Liver (tissue), 1 donor: ENCODE measurements at regions not wholly inside any gene's neighbourhood (a gene's known extent, or its start where the extent isn't known, plus 50 kb on each side); places are given as distances from the start of the nearest gene placed in this dataset. TPM values are rescaled to one million over a fixed set of nuclear protein-coding genes. Genes with fewer than 3 reads are reported as not detected.

ENCODE experiments used
- small RNA-seq: library from RNA; depleted of rRNA; stranded (forward); fragments of <200 nt; gene quantifications from one replicate; pipeline ENCODE3, GENCODE V24; 2014

Small RNA genes lying in the stretch of these regions (small RNA-seq; reads per million reads assigned to genes)
- gene RF00424: not detected
